HFF-Myc (cell line): ENCODE measurements at regions not wholly inside any gene's neighbourhood (a gene's known extent, or its start where the extent isn't known, plus 50 kb on each side); places are given as distances from the start of the nearest gene placed in this dataset.

Experiments used
- DNase-seq: peaks from one replicate; pipeline ENCODE4 v3.0.0-alpha.2; 2011; ENCODE audit warnings: low read depth; ENCODE audit errors: extremely low read depth
- H3K4me3 ChIP-seq: replicated peaks from 2 replicates; pipeline ENCODE4 v1.5.1; 2011; ENCODE audit warnings: low read depth, mild to moderate bottlenecking, control low read depth, low read length
- TF ChIP-seq, protein P1 (sequence below): IDR thresholded peaks from 2 replicates; pipeline ENCODE4 v1.5.1; 2012; ENCODE audit warnings: mild to moderate bottlenecking, low read depth, low read length, control low read depth; ENCODE audit errors: missing control alignments

DNA sequence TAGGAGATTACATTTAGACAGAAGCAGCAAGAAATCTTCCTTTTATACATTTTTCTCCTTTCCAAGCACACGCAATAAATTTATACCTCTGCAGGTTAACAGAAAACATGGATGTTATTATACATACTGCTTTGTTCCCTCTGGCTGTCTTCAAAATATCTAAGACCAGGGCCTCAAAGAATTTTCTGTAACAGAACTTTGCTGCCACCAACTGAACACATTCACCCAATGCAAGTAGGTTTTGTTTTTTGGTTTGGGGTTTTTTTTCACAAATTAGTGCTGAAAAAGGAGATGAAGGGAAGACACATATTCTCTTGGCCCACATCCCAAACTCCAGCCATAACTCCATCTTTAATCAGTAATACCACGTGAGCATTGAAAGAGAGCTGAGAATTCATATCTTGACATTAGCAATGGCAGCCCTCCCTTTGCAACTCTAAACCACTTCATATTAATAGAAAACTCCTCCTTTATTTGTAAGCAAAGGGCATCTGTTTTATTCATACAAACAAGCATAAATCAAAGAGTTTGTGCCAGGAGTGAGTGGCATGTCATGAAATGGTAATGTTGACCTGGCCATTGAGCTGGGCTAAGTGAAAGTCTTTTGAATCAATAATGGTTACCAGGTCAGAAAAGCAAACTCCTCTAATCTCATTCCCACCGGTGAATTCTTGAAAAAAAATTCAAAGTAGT, 150.8 kb upstream of the FSCB start:
- no peak overlapping the region for H3K4me3 ChIP-seq
- TF ChIP-seq, protein P1, sequence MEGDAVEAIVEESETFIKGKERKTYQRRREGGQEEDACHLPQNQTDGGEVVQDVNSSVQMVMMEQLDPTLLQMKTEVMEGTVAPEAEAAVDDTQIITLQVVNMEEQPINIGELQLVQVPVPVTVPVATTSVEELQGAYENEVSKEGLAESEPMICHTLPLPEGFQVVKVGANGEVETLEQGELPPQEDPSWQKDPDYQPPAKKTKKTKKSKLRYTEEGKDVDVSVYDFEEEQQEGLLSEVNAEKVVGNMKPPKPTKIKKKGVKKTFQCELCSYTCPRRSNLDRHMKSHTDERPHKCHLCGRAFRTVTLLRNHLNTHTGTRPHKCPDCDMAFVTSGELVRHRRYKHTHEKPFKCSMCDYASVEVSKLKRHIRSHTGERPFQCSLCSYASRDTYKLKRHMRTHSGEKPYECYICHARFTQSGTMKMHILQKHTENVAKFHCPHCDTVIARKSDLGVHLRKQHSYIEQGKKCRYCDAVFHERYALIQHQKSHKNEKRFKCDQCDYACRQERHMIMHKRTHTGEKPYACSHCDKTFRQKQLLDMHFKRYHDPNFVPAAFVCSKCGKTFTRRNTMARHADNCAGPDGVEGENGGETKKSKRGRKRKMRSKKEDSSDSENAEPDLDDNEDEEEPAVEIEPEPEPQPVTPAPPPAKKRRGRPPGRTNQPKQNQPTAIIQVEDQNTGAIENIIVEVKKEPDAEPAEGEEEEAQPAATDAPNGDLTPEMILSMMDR, result no peak
- no peak for DNase-seq

DNA sequence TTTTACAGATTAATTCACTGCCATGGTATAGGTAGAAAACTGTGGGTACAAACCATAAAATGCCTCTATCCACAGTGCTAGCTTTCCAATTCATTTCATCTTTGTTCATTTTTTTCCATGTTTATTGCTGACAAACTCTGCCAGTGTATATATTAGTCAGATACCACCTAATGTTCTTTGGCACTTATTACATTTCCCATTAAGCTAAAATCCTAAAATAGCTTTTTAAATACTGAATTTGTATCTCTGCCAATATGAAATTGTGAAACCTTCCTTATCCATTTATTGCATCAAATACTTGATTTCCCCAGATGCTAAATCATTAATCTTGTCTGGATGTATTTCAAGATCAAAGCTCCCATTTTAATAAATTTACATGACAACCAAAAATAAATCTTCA, 150.1 kb upstream of the FSCB start:
- DNase-seq, result no peak
- no peak overlapping the region for H3K4me3 ChIP-seq
- TF ChIP-seq, protein P1, result no peak

DNA sequence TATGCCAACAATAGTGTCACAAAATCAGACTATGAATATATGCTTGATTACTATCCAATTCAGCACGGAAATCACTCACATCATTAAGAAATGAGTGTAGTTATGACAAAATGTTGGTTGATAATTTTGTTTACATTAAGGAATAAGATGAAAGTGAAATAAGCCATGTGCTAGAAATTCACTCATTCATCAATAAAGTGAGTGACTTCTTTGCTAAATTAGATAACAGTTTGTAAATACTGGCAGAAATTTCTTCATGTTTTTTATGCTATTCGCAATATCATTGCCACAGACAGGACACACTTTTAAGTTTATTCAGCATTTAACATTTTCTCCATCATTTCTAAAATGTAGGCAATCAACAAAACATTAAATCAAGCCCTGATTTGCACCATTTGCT, 147.5 kb upstream of the FSCB start:
- DNase-seq, result no peak
- TF ChIP-seq, protein P1, result no peak
- H3K4me3 ChIP-seq, result no peak overlapping the region

DNA sequence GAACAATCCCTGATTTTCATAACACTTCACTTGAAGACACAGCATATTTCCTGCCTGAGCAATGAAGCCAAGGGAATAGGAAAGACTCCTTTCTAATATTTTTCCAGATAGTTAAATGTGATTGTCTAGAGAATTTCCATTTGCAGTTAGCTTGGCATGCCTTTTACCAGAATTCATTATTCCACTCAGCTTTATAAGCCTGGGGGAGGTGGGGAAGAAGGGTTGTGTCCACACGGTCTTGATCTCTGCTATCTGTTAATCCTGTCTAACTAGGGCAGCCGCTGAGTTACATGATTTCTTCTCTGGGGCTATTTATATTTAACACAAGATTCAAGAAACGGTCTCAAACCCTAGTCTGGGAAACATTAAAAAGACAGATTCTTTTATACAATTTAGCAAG, 146.6 kb upstream of the FSCB start:
- TF ChIP-seq, protein P1, result no peak
- DNase-seq, result no peak
- no peak overlapping the region for H3K4me3 ChIP-seq

DNA sequence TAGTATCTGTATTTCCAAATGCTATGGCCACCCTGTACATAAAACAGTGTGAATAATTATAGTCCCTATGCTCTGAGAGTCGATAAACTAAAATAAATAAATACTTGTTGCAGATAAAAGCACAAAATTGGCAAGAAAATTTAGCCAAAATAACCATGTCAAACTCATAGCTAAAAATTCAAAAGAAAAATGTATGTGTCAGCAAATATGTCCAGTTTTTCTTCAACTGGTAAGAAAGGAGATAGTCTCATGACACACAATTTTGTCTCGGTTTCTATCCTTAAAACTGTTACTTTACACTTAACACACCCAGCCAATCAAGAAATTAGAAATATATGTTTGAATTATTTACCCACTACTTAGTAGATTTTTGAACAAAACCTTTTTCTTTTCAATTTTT, 145.6 kb upstream of the FSCB start:
- TF ChIP-seq, protein P1, result no peak
- no peak overlapping the region for H3K4me3 ChIP-seq

DNA sequence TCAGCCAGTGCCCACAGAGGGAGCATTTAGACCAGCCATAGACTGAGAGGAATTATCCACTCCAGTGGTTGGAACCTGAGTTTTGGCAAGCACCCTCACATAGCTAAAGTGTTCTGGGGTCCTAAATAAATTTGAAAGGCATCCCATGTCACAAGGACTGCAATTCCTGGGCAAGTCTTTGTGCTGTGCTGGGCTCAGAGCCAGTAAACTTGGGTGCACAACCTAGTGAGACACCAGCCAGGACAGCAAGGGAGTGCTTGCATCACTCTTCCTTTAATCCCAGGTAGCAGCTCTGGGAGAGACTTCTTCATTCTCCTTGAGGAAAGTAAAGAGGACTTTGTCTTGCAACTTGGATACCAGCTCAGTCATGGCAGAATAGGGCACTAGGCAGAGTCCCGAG, 142.0 kb upstream of the FSCB start:
- DNase-seq, result no peak
- TF ChIP-seq, protein P1, result no peak
- no peak overlapping the region for H3K4me3 ChIP-seq

More for the DNA sequence above, 145.6 kb upstream of the FSCB start:
- no peak for DNase-seq

DNA sequence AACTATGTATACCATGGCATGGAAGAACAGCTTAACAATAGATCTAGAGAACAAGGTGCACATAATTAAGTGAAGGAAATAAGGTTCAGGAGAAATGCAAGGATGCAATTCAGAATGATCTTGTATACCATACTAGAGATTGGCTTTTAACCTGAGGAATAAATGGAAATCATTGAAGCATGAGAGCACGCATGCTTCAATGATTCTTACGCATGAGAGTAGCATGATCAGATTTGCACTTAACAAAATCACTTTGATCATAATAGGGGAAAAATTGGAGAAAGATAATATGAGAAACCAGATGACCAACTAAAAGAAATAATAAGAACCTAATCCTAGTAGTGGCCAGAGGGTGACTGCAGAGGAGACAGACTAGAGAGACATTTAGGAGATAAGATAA, 133.3 kb upstream of the FSCB start:
- no peak overlapping the region for H3K4me3 ChIP-seq
- TF ChIP-seq, protein P1, result no peak

More for the DNA sequence above, 133.3 kb upstream of the FSCB start:
- DNase-seq, result no peak
